ENCODE measurements at regions not wholly inside any gene's neighbourhood (a gene's known extent, or its start where the extent isn't known, plus 50 kb on each side); places are given as distances from the start of the nearest gene placed in this dataset.
"Not testable (repeated sequence)": the region's sequence is repeated elsewhere in the genome, so short reads cannot be mapped to it uniquely, and the experiment has no call there.

DNA sequence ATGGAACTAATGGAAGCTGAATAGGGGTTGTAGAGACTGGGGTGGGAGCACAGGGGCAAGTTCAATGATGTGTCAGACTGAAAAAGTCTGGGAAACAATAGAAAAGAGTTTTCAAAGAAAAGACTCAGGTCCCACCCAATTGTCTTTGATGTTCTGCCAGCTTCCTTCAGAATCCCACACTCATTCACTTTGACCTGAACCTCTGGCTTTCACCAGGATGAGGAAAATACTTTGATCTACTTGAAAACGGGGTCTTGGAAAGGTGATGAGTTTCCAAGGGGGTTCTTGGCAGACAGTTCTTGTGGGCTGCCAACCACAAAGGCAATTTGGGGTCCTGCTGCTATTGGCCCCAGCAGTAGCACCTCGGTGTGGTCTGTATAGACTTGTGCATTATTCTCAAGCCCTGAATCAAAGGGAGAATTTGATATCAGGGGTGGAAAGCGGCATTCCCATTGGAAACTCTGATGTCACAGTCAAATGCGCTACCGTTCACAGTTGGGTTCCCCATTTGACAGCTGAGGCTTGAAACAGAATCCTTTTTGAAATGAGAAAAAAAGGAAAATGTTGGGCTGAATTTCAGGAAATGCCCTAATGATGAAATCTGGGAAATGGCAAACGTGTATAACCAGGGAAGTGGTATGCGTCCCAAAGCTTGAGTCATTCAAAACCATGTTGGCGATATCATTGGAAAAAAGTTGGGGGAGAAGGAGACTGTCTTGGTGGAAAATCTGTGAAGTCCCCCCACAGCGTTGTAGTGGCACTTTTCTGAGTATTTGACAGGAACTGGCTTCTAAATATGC is 229.2 kb upstream of the LRTM1 start:
- no peak for DNase-seq (ENCODE audit: low spot score)

DNA sequence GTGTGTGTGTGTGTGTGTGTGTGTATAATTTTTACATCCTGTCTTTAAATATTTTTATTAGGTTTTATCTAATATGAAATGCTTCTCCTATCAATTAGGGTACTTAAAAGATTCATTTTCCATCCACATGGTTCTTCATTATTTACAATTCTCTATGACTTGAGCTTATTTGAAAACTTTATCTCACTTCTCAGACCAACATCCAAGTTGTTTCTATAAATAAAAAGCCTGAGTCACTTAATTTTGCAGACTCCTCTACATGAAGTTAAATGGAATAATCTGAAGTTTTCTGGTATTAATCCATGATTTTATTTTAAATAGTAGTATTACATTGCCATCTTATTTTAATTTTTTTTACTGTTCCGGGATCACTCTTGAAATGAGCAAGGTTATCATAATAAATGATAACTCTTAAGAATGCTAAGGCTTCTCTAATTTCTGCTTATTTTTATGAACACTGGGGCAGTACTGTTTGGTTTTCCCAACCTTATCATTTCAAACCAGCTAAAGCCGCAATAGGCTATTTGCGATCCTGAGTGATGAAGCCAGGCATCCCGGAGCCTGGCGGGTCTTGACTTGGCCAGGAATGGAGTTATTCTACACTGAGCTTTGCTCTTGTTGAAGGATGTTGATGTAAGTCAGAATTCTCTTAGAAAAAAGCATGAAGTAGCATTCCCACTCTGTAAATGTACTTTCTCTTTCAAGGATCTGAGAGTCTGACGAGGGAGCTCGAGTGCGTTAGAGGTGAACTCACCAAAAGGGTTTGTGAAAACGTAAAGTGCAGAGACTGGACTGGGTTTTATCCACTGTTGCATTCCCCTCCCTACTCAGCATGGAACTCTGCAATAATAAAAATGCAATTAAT is 220.2 kb upstream of the LRTM1 start:
- DNase-seq (ENCODE audit: low spot score), result no peak

DNA sequence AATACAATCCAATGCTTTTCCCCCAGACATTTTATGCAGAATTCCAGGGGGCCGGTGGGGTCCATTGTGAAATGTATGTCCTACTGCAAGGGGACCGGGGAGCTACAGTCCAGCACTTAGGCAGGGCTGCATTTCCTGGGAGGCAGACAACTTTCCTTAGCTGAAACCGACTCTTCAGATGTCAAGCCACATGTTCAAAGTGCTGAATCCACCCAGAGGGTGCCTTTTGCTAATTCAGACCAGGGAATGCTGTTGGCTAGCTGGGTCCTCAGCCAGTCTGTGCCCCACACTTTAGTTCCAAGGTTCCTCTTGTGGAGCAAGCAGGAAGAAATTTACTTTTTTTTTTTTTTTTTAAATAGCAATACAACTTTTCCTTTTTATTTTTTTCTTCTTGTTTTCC is 219.5 kb upstream of the LRTM1 start:
- DNase-seq (ENCODE audit: low spot score), result no peak

- no peak for DNase-seq (ENCODE audit: low spot score)
Measured at GRCh38 chr3:55146216-55146615, 218.4 kb upstream of the LRTM1 start.

DNA sequence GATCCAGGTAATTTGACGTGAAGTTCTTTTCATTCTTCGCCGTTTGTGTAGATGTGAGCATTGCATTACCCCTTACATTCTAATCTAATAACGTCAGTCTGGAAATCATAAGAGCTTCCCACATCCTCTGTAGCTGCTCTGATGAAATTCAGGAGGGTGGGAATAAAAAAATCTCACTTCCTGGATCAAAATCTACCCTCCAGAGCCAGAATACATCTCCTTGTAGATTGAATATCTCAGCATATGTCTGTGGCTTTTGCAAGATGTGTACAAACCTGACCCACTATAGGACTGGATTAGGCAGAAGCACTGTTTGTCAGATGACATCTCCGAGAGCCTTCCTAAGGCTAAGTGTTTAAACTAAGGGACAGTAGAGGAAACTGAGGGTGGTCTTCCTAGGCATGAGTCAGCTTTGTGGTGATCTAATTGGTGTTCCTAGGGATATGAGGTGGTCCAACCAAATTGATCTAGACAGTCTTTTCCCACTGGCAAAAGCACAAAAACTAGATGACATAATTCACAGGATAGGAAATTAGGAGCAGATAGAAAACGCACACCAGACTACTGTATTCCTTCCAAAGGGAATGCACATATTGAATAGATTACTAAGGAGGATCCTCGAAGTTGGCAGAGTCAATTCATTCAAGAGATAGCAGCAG is 216.3 kb upstream of the LRTM1 start:
- no peak for DNase-seq (ENCODE audit: low spot score)

DNA sequence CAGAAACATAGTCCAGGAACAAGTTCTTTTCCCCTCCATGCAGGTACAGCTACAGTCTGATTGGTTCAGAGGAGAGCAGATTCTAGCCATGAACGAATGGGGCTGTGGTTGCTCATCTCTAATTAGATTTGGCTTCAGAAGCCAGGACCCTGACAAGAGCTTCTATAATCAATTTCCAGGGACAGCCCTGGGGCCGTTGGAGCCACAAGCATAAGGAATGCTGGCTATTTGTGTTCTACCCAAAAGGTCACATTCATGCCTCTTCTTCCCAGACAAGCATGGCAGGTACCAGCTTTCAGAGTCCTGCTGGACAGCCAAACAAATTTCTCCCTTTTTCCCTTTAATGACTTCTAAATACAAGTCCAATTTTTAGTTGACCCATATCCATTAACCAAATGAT is 215.5 kb upstream of the LRTM1 start:
- no peak for DNase-seq (ENCODE audit: low spot score)

DNA sequence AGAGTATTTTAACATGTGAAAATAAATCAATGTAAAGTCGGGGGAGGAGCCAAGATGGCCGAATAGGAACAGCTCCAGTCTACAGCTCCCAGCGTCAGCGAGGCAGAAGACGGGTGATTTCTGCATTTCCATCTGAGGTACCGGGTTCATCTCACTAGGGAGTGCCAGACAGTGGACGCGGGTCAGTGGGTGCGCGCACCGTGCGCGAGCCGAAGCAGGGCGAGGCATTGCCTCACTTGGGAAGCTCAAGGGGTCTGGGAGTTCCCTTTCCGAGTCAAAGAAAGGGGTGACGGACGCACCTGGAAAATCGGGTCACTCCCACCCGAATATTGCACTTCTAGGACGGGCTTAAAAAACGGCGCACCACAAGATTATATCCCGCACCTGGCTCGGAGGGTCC is 208.4 kb upstream of the LRTM1 start:
- DNase-seq (ENCODE audit: low spot score), result not testable (repeated sequence)

- DNase-seq (ENCODE audit: low spot score), result no peak
Measured at GRCh38 chr3:55128225-55128823, 200.5 kb upstream of the LRTM1 start.

GRCh38 chr3:55127565-55127964 is 199.7 kb upstream of the LRTM1 start:
- no peak for DNase-seq (ENCODE audit: low spot score)

DNA sequence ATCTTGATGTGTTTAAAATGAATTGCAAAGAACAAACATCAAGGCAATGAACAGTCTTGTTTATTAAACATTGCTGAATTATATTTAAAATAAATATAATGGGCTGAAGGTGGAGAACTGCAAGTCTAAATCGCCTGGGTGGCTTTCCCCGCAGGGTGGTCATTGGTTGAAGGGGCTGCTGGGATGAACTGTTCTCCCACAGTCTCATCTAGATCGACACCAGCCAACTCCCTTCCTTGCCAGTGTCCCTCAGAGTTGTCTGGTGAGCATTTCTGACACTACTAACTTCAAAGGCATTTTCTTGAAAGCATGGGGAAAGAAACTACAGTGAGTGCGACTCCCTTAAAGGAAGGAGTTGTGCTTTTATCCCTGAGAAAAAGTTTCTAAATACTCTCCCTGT is 196.5 kb upstream of the LRTM1 start:
- no peak for DNase-seq (ENCODE audit: low spot score)

All from HuH-7 (cell line).